GM12891 (cell line): ENCODE measurements at regions not wholly inside any gene's neighbourhood (a gene's known extent, or its start where the extent isn't known, plus 50 kb on each side); places are given as distances from the start of the nearest gene placed in this dataset.

Experiments used
- POLR2A ChIP-seq: IDR thresholded peaks from 2 replicates; pipeline ENCODE4 v1.6.1; 2011; ENCODE audit warnings: low read depth, low read length, control low read depth
- POLR2AphosphoS5 ChIP-seq: IDR thresholded peaks from 2 replicates; pipeline ENCODE4 v1.6.1; 2011; ENCODE audit warnings: low read depth, low read length, control low read depth
- SPI1 ChIP-seq: IDR thresholded peaks from 2 replicates; pipeline ENCODE4 v1.6.1; 2011; ENCODE audit warnings: low read depth, low read length, control low read depth
- TAF1 ChIP-seq: IDR thresholded peaks from 2 replicates; pipeline ENCODE4 v1.6.1; 2011; ENCODE audit warnings: low read depth, low read length, control low read depth

DNA sequence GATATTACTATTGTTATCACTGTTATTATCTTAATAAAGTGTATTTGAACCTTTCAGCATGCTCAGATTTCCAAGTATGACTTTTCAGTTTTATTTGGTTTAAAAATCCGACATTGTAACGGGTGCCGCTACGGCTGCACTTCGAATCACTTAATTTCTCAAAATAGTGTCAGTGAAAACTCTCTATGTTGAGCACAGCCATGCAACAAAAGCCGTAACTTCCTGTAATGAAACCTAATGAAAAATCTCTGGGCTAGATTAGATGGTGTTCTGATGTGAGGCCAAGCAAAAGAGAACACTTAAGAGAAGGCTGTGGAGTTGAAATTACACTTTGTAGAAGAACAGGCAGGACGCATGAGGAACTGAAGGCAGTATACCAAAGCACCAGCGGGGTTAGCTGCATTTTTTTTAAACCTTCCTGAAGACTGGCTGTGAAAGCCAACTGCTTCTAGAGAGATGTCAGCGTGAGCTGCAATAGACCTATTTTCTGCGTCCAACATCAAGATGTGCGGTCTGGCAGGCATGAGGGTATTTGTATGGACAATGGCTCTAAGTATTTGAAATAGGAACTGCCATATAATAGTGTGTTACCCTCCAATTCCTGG lies 1545.0 kb upstream of the GOT2 start:
- TF ChIP-seq POLR2A (no peak), POLR2AphosphoS5 (no peak), SPI1 (no peak), TAF1 (no peak)
